Left renal pelvis (tissue), 4 donors: ENCODE measurements at regions not wholly inside any gene's neighbourhood (a gene's known extent, or its start where the extent isn't known, plus 50 kb on each side); places are given as distances from the start of the nearest gene placed in this dataset.

ENCODE experiments used
- DNase-seq, 4 donors: peaks; one replicate each; pipeline ENCODE4 v3.0.0-alpha.2; 2013; ENCODE audit warnings: low read depth in 4 of 4, low spot score in 3 of 4

DNA sequence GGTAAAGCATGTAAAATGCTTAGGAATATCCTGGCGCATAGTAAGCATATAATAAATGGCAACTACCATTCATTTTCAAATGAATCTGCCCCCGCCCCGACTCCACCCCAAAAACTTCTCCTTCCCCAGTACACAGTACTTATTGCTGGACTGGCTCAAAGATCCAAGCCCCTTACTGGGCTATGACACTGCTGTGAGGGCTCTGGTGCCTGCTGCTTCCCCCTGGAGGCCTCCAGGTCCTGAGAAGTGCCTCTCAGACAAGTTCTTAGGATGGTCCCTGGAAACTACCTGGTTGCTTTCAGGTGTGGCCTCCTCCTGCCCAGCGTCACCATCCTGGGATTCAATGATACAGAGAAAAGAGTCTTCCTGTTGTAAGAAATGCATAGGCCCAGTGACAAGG, 190.6 kb upstream of the NTM start:
- no peak for DNase-seq

DNA sequence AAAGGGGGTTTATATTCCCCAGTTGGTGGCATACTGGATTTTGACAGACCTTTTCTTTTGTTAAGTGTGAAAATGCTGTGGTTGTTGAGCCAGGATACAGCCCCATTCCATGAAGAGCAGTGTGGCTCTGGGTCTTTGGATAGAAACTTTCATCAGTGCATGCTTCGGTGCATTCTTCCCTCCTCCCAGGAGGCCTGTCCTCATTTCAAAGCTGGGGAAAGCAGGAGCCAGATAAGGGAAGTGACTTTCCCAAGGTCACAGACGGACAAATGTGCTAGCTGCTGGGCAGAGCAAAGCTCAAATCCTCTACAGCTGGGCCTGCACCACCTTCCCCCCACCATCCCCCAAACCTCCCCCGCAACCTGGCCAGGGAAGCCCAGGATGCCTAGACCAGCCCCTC, 184.5 kb upstream of the NTM start:
- DNase-seq = no peak

GRCh38 chr11:131186629-131187101, 183.8 kb upstream of the NTM start:
- no peak for DNase-seq

DNA sequence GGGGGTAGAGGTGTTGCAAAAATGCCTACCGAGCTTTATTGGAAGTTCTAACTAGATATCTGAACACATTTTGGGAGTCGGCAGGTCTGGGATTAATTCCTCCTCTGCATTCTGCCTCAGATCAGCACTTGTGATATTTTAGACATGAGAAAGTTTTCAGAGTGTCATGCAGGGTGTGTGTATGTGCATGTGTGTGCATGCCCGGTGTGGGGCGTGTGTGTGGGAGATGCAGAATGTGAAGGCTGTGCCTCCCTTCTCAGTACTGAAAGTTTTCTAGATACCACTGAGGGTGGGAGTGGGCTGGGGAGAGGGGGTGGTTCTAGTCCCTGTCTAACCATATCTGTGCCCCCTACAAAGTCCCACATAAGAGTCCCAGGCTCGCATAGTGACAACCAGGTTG, 180.0 kb upstream of the NTM start:
- DNase-seq = no peak

- DNase-seq = no peak
These were observed 178.8 kb upstream of the NTM start for GRCh38 chr11:131191606-131192005.

GRCh38 chr11:131192628-131193027, 177.8 kb upstream of the NTM start:
- DNase-seq = no peak

DNA sequence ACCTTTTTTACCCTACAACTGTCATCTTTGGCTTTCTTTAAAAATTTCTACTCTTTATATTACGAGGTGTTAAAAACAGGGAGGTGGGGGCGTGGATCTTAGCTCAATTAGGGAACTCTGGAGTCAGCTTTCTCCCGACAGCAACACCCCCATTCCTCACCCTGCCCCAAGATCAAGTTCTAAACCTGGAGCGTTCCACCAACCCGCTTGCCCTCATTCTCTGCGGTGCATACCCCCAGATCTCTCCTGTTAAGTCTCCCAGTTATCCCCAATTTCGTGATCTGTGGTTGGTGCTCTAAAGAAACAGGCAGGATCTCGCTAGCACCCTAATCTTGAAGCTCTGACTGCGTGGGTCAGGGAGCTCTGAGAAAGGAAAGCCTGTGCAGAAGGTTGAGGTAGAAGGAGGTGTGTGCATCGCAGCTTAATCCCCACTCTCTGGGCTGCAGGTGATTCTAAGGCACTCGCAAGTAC, 177.3 kb upstream of the NTM start:
- no peak for DNase-seq

DNA sequence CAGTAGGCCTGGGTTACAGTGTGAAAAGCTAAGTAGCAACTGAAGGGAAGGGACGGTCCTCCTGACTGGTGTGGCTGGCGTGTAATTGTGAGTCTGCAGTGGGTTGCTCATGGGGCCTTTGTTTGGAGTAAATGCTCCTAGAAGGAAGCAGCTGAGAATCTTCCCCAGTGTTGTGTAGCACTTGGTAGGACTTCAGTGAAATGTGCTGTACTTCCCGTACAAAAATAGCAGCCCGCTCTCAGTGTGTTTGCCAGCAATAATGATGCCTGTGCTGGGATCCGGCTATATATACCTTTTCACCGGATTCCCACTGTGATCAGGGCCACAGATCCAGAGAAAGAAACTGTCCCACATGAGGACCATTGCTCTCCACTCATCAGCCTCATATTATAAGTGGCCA, 175.7 kb upstream of the NTM start:
- no peak for DNase-seq

DNA sequence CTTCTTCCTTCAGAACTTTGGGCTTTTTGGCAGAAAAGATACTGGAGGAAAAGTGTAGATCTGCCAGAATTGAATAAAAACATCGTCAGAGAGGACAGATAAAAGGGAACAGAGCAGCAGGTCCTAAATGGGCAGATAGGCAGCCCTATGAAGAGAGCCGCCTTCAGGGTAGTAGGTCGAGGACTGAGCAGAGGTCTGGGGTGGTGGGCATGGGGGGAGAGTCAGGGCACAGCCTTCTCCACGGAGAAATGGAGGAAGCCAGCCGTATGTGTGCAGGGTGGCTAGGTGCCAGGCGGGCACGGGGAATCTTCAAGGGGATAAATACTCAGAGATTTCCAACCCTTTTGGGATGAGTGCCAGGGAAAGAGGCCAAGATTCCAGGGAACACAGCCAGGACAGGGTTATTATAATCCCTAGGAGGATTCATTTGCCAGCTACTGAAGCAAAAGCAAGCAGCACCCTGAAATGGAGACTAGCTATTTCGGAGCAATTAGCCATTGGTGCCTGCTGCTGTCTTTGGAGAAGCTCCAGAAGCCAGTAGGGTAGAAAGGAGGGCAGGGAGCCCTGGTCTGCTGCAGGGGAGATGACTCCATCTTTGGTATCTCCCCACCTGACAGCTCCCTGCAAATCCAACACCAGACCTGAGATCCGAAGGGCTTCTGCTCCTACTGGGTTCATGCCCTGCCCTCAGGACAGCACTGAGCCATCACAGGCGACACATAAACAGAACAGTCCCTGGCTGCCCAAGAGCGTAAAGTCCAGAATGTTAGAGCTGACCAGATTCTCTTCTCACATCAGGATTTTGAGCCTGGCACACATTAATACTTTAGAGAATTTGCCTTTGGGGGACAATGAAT, 174.5 kb upstream of the NTM start:
- no peak for DNase-seq

- DNase-seq = no peak
These were observed 172.0 kb upstream of the NTM start for GRCh38 chr11:131198161-131199014.

GRCh38 chr11:131199015-131199280, 171.5 kb upstream of the NTM start:
- DNase-seq = no peak

GRCh38 chr11:131201674-131202073, 168.7 kb upstream of the NTM start:
- no peak for DNase-seq

DNA sequence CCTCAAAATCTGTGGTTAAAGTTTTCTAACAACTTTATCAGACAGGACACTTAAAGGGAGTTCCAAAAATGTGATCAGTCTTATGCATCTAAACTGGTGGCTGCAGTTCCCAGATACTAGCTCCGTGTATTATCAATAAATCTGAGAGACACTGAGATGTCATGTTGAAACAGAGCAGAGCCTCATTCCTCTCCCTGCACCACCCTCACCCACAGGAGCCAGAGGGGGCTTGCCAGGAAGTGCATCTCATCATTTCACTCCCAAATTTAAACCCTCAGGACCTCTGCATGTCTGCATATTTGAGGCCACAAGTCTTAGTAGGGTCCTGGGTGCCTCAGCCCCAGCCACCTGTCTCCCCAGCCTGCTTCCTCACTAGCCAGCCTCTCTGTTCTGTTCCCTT, 167.4 kb upstream of the NTM start:
- DNase-seq = no peak

DNA sequence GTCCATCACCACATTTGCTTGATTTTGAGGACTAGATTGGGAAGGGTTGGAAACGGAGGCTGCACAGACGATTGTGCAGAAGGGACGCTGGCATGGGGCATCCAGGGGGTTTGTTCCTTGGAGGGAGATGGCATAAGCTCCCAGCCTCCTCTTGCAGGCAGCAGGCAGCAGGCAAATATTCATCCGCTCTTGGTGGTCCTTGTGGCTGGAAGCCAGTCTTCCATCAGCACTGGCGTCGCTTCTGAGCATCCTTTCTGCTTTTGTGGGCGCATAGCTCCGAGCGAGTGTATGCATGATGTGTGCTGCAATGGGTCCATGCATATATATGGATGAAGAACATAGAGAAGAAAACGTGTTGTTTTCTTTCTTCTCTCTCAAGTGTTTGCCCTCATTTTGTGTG, 166.1 kb upstream of the NTM start:
- DNase-seq = no peak

DNA sequence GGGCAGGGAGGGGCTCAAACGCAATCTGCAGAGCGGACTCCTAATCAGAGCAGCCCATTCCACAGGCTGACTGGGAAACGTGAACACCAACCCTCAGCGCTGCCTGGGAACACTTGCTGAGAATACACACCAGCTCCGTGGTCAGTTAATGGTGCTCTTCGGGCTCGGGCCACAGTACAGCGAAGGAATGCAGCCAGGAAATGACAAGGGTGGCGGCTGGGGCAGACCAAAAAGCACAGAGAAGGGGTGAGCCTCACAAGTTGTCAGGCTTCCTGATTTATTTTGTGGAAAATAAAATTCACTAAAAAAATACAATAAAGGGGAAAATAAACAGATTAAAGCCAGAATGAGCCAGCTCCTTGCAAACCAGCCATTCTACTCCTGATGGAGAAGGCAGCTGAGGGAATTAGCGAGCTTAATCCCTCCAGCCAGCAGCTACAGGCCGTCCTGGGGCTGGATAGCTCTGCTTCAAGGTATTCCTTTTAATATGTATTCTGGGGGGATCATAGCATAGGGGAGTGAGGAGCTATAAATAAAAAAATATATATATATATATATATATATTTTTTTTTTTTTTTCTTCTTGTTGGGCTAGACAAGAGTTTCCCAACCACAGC, 165.5 kb upstream of the NTM start:
- DNase-seq = no peak

DNA sequence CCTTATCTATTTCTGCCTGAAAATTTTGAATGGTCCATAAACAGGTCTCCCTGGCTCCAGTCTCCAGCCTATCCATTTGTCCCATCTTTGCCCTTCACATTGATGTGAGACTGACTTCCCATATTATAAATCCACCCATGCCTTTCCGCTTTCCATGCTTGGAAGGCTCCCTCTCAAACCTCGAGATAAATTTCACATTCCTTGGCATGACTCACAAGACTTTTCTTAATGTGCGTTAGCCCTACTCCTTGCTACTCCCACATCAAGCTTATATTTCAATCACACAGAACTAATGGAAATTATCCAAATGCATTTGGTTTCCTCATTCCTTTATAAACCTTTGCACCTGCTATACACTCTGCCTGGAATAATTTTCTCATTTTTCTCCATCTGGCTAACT, 163.7 kb upstream of the NTM start:
- DNase-seq = no peak

DNA sequence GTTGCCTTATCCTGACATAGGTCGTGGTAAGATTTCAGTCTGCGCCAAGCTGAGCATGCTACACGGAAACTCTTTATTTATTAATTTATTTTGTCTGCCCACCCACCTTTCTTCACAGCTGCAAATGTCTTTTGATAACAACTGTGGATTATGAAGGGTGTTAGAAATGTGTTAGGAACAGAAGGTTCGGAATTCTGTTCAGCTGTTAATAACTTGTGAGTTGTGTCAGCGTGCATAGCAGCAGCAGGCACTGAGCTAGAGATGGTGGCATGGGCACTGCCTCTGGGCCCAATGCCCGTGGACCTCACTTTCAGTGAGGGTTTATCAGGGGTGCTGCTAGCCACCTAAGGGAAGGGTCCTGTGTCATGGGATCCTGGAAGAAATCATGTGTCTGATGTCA, 162.5 kb upstream of the NTM start:
- no peak for DNase-seq

- DNase-seq = no peak
These were observed 152.8 kb upstream of the NTM start for GRCh38 chr11:131217313-131218310.

GRCh38 chr11:131218542-131218941, 151.9 kb upstream of the NTM start:
- DNase-seq = no peak

DNA sequence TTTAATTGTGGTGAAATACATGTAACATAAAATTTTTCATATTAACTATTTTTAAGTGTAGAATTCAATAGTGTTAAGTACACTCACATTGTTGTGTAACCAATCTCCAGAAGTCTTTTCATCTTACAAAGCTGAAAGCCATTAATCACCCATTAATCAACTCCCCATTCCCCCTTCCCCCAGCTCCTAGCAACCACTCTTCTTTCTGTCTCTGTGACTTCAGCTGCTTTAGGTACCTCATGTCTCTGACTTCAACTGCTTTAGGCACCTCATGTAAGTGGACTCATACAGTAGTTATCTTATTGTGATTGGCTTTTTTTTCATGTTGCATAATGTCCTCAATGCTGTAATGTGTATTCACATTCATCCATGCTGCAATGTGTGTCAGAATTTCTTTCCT, 150.8 kb upstream of the NTM start:
- no peak for DNase-seq
